Fibroblast of villous mesenchyme (primary cell): ENCODE measurements at regions not wholly inside any gene's neighbourhood (a gene's known extent, or its start where the extent isn't known, plus 50 kb on each side); places are given as distances from the start of the nearest gene placed in this dataset.

Experiments
- DNase-seq: peaks from one replicate; pipeline ENCODE4 v3.0.0-alpha.2; 2010; ENCODE audit warnings: low read depth
- H3K4me3 ChIP-seq: 2 replicates; pipeline ENCODE4 v1.5.1; 2011; ENCODE audit warnings: low read depth, mild to moderate bottlenecking, low read length
- CTCF ChIP-seq: IDR thresholded peaks from 2 replicates; pipeline ENCODE4 v1.5.1; 2012; ENCODE audit warnings: low read depth, mild to moderate bottlenecking, low read length; ENCODE audit not compliant: insufficient read depth

- TF ChIP-seq CTCF: no peak
- no peak overlapping the region for H3K4me3 ChIP-seq
- DNase-seq: no peak
Observed at GRCh38 chr18:30271716-30272115, 770.8 kb downstream of the DSC3 start.

- no peak overlapping the region for H3K4me3 ChIP-seq
- no peak for TF ChIP-seq CTCF
- no peak for DNase-seq
Observed at GRCh38 chr18:30265190-30265589, 777.4 kb downstream of the DSC3 start.

GRCh38 chr18:30254331-30254730 is 788.2 kb downstream of the DSC3 start:
- H3K4me3 ChIP-seq: no peak overlapping the region
- TF ChIP-seq CTCF: no peak
- DNase-seq: no peak

GRCh38 chr18:30248056-30248455 is 794.5 kb downstream of the DSC3 start:
- H3K4me3 ChIP-seq: no peak overlapping the region
- DNase-seq: no peak
- TF ChIP-seq CTCF: no peak

GRCh38 chr18:30245766-30246455 is 796.6 kb downstream of the DSC3 start:
- no peak overlapping the region for H3K4me3 ChIP-seq
- TF ChIP-seq CTCF: no peak
- DNase-seq: no peak

GRCh38 chr18:30234755-30235154 is 807.8 kb downstream of the DSC3 start:
- no peak for DNase-seq
- TF ChIP-seq CTCF: no peak
- no peak overlapping the region for H3K4me3 ChIP-seq

GRCh38 chr18:30211112-30211511 is 831.4 kb downstream of the DSC3 start:
- H3K4me3 ChIP-seq: no peak overlapping the region
- no peak for TF ChIP-seq CTCF
- no peak for DNase-seq
